DND-41 (cell line): ENCODE measurements at regions not wholly inside any gene's neighbourhood (a gene's known extent, or its start where the extent isn't known, plus 50 kb on each side); places are given as distances from the start of the nearest gene placed in this dataset.

ENCODE experiments used
- ATAC-seq: fragments of 200-7000 bp; cut with Tn5 transposase; 3 replicates; pipeline ENCODE4 v1.9.1; 2021; ENCODE audit warnings: low read depth; ENCODE audit not compliant: insufficient read depth
- DNase-seq: peaks from one replicate; pipeline ENCODE4 v3.0.0-alpha.2; 2020
- H2AFZ ChIP-seq: 2 replicates; pipeline ENCODE4 v1.6.0; 2012; ENCODE audit warnings: low read depth, low read length
- H3K27ac ChIP-seq: 2 replicates; pipeline ENCODE4 v1.5.1; 2012; ENCODE audit warnings: low read length, inconsistent platforms
- H3K27me3 ChIP-seq: fragments of 200-600 bp; sonication (generic); 2 replicates; pipeline ENCODE4 v1.6.0; 2012; ENCODE audit warnings: low read length, mild to moderate bottlenecking, inconsistent platforms; ENCODE audit not compliant: insufficient read depth, poor library complexity
- H3K36me3 ChIP-seq: 2 replicates; pipeline ENCODE4 v1.5.1; 2012; ENCODE audit warnings: low read length, inconsistent platforms; ENCODE audit not compliant: insufficient read depth
- H3K4me1 ChIP-seq: 2 replicates; pipeline ENCODE4 v1.5.1; 2012; ENCODE audit warnings: mild to moderate bottlenecking, low read length; ENCODE audit not compliant: insufficient read depth
- H3K4me2 ChIP-seq: 2 replicates; pipeline ENCODE4 v1.6.0; 2012; ENCODE audit warnings: mild to moderate bottlenecking, moderate library complexity, low read length, inconsistent platforms; ENCODE audit not compliant: insufficient read depth
- H3K4me3 ChIP-seq, 2 experiments: fragments of 200-600 bp in 1 of 2; shearing (Covaris generic) in 1 of 2; 2 replicates each; pipeline ENCODE4 v1.5.1; 2012 to 2016; ENCODE audit warnings: inconsistent platforms in 2 of 2, low read length in 2 of 2, mild to moderate bottlenecking in 2 of 2, low read depth in 1 of 2, moderate library complexity in 1 of 2
- H3K79me2 ChIP-seq: 2 replicates; pipeline ENCODE4 v1.6.0; 2012; ENCODE audit warnings: low read length, inconsistent platforms; ENCODE audit not compliant: insufficient read depth
- H3K9ac ChIP-seq: 2 replicates; pipeline ENCODE4 v1.6.0; 2012; ENCODE audit warnings: low read depth, mild to moderate bottlenecking, inconsistent platforms, low read length, moderate library complexity
- H3K9me3 ChIP-seq: 2 replicates; pipeline ENCODE4 v1.5.1; 2012; ENCODE audit warnings: low read length, moderate library complexity, mild to moderate bottlenecking, inconsistent platforms; ENCODE audit not compliant: insufficient read depth, severe bottlenecking
- H4K20me1 ChIP-seq: 2 replicates; pipeline ENCODE4 v1.6.0; 2012; ENCODE audit warnings: low read length; ENCODE audit not compliant: insufficient read depth
- CTCF ChIP-seq: IDR thresholded peaks from 2 replicates; pipeline ENCODE4 v1.5.1; 2012; ENCODE audit warnings: borderline replicate concordance, low read length, moderate library complexity, mild to moderate bottlenecking; ENCODE audit not compliant: poor library complexity, severe bottlenecking; ENCODE audit errors: extremely low read depth
- EZH2 ChIP-seq: IDR thresholded peaks from 3 replicates; pipeline ENCODE4 v1.6.1; 2012; ENCODE audit warnings: borderline replicate concordance, low read depth, mild to moderate bottlenecking, moderate library complexity, low read length, inconsistent platforms; ENCODE audit not compliant: severe bottlenecking

DNA sequence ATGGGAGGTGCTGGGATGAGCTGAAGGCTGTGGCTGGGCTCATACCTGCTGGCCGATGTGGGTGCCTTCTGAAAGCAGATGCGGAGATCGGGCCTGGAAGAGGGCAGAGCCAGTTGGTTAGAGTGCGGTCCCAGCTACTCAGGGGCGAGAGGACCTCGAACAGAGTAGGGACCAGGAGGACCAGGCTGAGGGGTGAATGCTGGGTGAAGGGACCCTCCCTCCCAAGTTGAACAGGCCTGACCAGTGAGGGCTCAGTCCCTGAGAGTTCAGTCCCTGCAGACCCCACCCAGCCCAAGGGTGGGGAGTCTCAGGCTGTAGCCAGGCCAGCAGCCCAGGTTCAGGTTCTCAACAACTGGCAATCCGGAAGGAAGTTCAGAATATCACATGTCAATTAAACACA, 232.8 kb upstream of the HS6ST1 start:
- H3K4me1 ChIP-seq, result no peaks in the 10 kb centered on the region
- H2AFZ ChIP-seq, result no peak overlapping the region
- H3K9me3 ChIP-seq, result no peaks in the 10 kb centered on the region
- no peaks in the 10 kb centered on the region for H4K20me1 ChIP-seq
- no peaks in the 10 kb centered on the region for H3K27me3 ChIP-seq
- ATAC-seq (no peak), DNase-seq (no peak)
- H3K27ac ChIP-seq, result no peak overlapping the region
- TF ChIP-seq EZH2 (no peak), CTCF (no peak)
- no peak overlapping the region for H3K9ac ChIP-seq
- no peak overlapping the region for H3K4me3 ChIP-seq
- no peak overlapping the region for H3K4me2 ChIP-seq
- H3K79me2 ChIP-seq, result no peaks in the 10 kb centered on the region
- H3K36me3 ChIP-seq, result no peaks in the 10 kb centered on the region

DNA sequence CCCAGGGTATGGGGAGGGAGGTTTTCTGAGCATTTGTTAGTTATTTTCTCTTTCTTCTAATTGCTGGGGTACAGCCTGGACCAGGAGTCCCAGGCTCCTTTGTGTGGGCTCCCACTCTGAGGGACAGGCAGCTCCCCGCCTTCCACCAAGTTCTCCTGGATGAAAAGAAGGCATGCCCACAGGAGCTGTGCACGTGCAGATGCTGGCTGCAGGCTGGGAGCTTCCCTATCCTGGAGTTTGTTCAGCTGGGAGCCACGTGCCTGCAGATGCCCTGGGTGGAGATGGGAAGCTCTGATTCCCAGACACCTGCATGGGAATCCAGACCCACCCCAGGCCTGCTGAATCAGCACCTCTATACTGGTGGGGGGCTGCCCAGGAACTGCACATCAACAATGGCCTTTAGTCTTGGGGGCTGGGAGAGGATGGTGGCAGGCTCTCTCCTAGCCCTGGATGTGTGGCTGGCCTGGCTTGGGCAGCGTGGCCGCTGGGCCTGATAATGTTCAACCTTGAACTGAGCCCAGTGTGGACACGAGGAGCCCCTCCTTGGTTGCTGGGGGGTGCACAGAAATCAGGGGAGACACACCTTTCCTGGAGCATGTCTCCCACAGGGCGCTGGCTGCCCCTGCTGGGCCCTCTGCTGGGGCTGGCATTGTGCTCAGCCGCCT, 233.6 kb upstream of the HS6ST1 start:
- H2AFZ ChIP-seq, result no peak overlapping the region
- no peaks in the 10 kb centered on the region for H3K27me3 ChIP-seq

GRCh38 chr2:128552806-128553551, 234.3 kb upstream of the HS6ST1 start:
- Histone ChIP-seq H3K36me3 (no peaks in the 10 kb centered on the region), H3K4me2 (no peak overlapping the region), H3K9me3 (no peaks in the 10 kb centered on the region), H4K20me1 (no peaks in the 10 kb centered on the region), H3K27me3 (no peaks in the 10 kb centered on the region), H3K4me3 (no peak overlapping the region), H3K4me1 (no peaks in the 10 kb centered on the region), H3K27ac (no peak overlapping the region), H3K79me2 (no peaks in the 10 kb centered on the region), H2AFZ (no peak overlapping the region), H3K9ac (no peak overlapping the region)
- ATAC-seq (no peak), DNase-seq (no peak)
- no peak for TF ChIP-seq EZH2
- TF ChIP-seq CTCF, result no peak

More for the DNA sequence above, 233.6 kb upstream of the HS6ST1 start:
- DNase-seq, result no peak
- Histone ChIP-seq H3K79me2 (no peaks in the 10 kb centered on the region), H3K9ac (no peak overlapping the region), H3K4me1 (no peaks in the 10 kb centered on the region), H3K4me2 (no peak overlapping the region), H4K20me1 (no peaks in the 10 kb centered on the region), H3K9me3 (no peaks in the 10 kb centered on the region), H3K4me3 (no peak overlapping the region), H3K27ac (no peak overlapping the region), H3K36me3 (no peaks in the 10 kb centered on the region)
- no peak for ATAC-seq
- TF ChIP-seq EZH2, result no peak
- TF ChIP-seq CTCF, result no peak
